Progenitor cell of endocrine pancreas (in vitro differentiated cells): ENCODE measurements at regions not wholly inside any gene's neighbourhood (a gene's known extent, or its start where the extent isn't known, plus 50 kb on each side); places are given as distances from the start of the nearest gene placed in this dataset.

Experiments used
- DNase-seq: peaks from one replicate; pipeline ENCODE4 v3.0.0; 2021; ENCODE audit warnings: low spot score; ENCODE audit not compliant: unreplicated experiment
- H3K27ac Mint-ChIP-seq: 2 replicates; pipeline ENCODE4 v1.8.0; 2021; ENCODE audit warnings: mild to moderate bottlenecking, moderate library complexity, mixed read lengths
- H3K27me3 Mint-ChIP-seq: 2 replicates; pipeline ENCODE4 v1.8.0; 2021; ENCODE audit warnings: mixed read lengths
- H3K36me3 Mint-ChIP-seq: 2 replicates; pipeline ENCODE4 v1.8.0; 2022; ENCODE audit warnings: mixed read lengths; ENCODE audit not compliant: insufficient read depth
- H3K4me1 Mint-ChIP-seq: 2 replicates; pipeline ENCODE4 v1.8.0; 2021; ENCODE audit warnings: low read depth, mixed read lengths
- H3K4me3 Mint-ChIP-seq: 2 replicates; pipeline ENCODE4 v1.8.0; 2021; ENCODE audit warnings: low read depth, mild to moderate bottlenecking, moderate library complexity, mixed read lengths
- H3K9me3 Mint-ChIP-seq: 2 replicates; pipeline ENCODE4 v1.8.0; 2021; ENCODE audit warnings: low read depth, mixed read lengths
- TF ChIP-seq, protein P1 (sequence below): fragments of 200-600 bp; sonication (generic); IDR thresholded peaks from one replicate; pipeline ENCODE4 v1.5.0; 2021; ENCODE audit warnings: antibody characterized with exemption, mild to moderate bottlenecking; ENCODE audit not compliant: unreplicated experiment

- Mint-ChIP-seq H3K36me3 (no peaks in the 10 kb centered on the region), H3K4me1 (peaks cover 13% of the 10 kb centered on the region), H3K27me3 (no peaks in the 10 kb centered on the region), H3K9me3 (no peaks in the 10 kb centered on the region), H3K27ac (no peak overlapping the region), H3K4me3 (no peak overlapping the region)
- TF ChIP-seq, protein P1, sequence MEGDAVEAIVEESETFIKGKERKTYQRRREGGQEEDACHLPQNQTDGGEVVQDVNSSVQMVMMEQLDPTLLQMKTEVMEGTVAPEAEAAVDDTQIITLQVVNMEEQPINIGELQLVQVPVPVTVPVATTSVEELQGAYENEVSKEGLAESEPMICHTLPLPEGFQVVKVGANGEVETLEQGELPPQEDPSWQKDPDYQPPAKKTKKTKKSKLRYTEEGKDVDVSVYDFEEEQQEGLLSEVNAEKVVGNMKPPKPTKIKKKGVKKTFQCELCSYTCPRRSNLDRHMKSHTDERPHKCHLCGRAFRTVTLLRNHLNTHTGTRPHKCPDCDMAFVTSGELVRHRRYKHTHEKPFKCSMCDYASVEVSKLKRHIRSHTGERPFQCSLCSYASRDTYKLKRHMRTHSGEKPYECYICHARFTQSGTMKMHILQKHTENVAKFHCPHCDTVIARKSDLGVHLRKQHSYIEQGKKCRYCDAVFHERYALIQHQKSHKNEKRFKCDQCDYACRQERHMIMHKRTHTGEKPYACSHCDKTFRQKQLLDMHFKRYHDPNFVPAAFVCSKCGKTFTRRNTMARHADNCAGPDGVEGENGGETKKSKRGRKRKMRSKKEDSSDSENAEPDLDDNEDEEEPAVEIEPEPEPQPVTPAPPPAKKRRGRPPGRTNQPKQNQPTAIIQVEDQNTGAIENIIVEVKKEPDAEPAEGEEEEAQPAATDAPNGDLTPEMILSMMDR, result no peak
- no peak for DNase-seq
These were observed 426.8 kb downstream of the ADGRL2 start for GRCh38 chr1:82227306-82228095.

DNA sequence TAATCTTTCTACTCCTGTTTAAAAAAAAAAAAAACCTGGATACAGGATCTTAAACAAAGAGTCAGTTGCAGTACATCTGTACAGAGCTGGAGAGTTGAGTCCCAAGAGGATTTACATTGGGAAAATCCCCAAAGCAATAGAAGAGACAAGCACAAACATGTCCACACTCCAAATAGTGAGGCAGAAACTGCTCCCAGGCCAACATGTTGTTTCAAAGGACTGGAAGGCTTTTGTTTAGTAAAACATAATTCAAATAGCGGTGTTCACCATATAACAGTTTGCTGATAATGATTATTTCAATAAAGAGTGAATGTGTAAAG lies 425.4 kb downstream of the ADGRL2 start:
- no peak overlapping the region for H3K27ac Mint-ChIP-seq
- no peak overlapping the region for H3K4me3 Mint-ChIP-seq
- no peak for DNase-seq
- H3K4me1 Mint-ChIP-seq, result peaks cover 13% of the 10 kb centered on the region
- H3K27me3 Mint-ChIP-seq, result no peaks in the 10 kb centered on the region
- TF ChIP-seq, protein P1, result no peak
- no peaks in the 10 kb centered on the region for H3K9me3 Mint-ChIP-seq
- H3K36me3 Mint-ChIP-seq, result no peaks in the 10 kb centered on the region

- DNase-seq, result no peak
- H3K4me1 Mint-ChIP-seq, result peaks cover 13% of the 10 kb centered on the region
- no peak overlapping the region for H3K27ac Mint-ChIP-seq
- no peaks in the 10 kb centered on the region for H3K36me3 Mint-ChIP-seq
- no peak overlapping the region for H3K4me3 Mint-ChIP-seq
- no peaks in the 10 kb centered on the region for H3K27me3 Mint-ChIP-seq
- TF ChIP-seq, protein P1, result no peak
- H3K9me3 Mint-ChIP-seq, result no peaks in the 10 kb centered on the region
These were observed 424.9 kb downstream of the ADGRL2 start for GRCh38 chr1:82225421-82226185.

- no peaks in the 10 kb centered on the region for H3K36me3 Mint-ChIP-seq
- peaks cover 13% of the 10 kb centered on the region for H3K4me1 Mint-ChIP-seq
- no peaks in the 10 kb centered on the region for H3K9me3 Mint-ChIP-seq
- no peak for DNase-seq
- no peaks in the 10 kb centered on the region for H3K27me3 Mint-ChIP-seq
- no peak overlapping the region for H3K27ac Mint-ChIP-seq
- no peak overlapping the region for H3K4me3 Mint-ChIP-seq
- TF ChIP-seq, protein P1, result no peak
These were observed 422.4 kb downstream of the ADGRL2 start for GRCh38 chr1:82223091-82223490.

- DNase-seq, result no peak
- peaks cover 5% of the 10 kb centered on the region for H3K4me1 Mint-ChIP-seq
These were observed 421.0 kb downstream of the ADGRL2 start for GRCh38 chr1:82221721-82222120.

More at GRCh38 chr1:82221721-82222120, 421.0 kb downstream of the ADGRL2 start:
- Mint-ChIP-seq H3K36me3 (no peaks in the 10 kb centered on the region), H3K4me3 (no peak overlapping the region), H3K27ac (no peak overlapping the region), H3K9me3 (no peaks in the 10 kb centered on the region), H3K27me3 (no peaks in the 10 kb centered on the region)
- TF ChIP-seq, protein P1, result no peak
